ENCODE measurements at regions not wholly inside any gene's neighbourhood (a gene's known extent, or its start where the extent isn't known, plus 50 kb on each side); places are given as distances from the start of the nearest gene placed in this dataset.

- Histone ChIP-seq H3K4me1 (ENCODE audit: insufficient read depth, low read length) (no peaks in the 10 kb centered on the region), H3K79me2 (ENCODE audit: insufficient read depth, low read length) (no peaks in the 10 kb centered on the region)
- ATAC-seq (ENCODE audit: insufficient read depth, low read depth): no peak
Observed at GRCh38 chr2:240362216-240362755, 73.2 kb upstream of the GPC1 start.

GRCh38 chr2:240362826-240363745 is 72.4 kb upstream of the GPC1 start:
- Histone ChIP-seq H4K20me1 (ENCODE audit: insufficient read depth, low read length) (peaks cover 5% of the 10 kb centered on the region; the same call in 1 of the 2 replicates), H3K27me3 (ENCODE audit: insufficient read depth, low read length, poor library complexity) (no peaks in the 10 kb centered on the region), H3K36me3 (ENCODE audit: insufficient read depth, low read length) (no peaks in the 10 kb centered on the region), H3K27ac (ENCODE audit: low read length) (no peak overlapping the region), H2AFZ (ENCODE audit: low read depth, low read length) (no peak overlapping the region), H3K79me2 (ENCODE audit: insufficient read depth, low read length) (no peaks in the 10 kb centered on the region), H3K4me3 (ENCODE audit: low read depth in 1 of 2, low read length in 2 of 2) (no peak overlapping the region), H3K9me3 (ENCODE audit: insufficient read depth, low read length, severe bottlenecking) (peaks cover 7% of the 10 kb centered on the region), H3K9ac (ENCODE audit: low read depth, low read length) (no peak overlapping the region), H3K4me2 (ENCODE audit: insufficient read depth, low read length) (no peak overlapping the region), H3K4me1 (ENCODE audit: insufficient read depth, low read length) (no peaks in the 10 kb centered on the region)
- ATAC-seq (ENCODE audit: insufficient read depth, low read depth): no peak
- DNase-seq: no peak
- TF ChIP-seq CTCF (IDR thresholded peaks at IDR 0.05; ENCODE audit: borderline replicate concordance, extremely low read depth, low read length, poor library complexity, severe bottlenecking): no peak
- no peak for TF ChIP-seq EZH2 (IDR thresholded peaks at IDR 0.05; ENCODE audit: borderline replicate concordance, low read depth, low read length, severe bottlenecking)

More at GRCh38 chr2:240362216-240362755, 73.2 kb upstream of the GPC1 start:
- Histone ChIP-seq H3K9ac (ENCODE audit: low read depth, low read length) (no peak overlapping the region), H3K9me3 (ENCODE audit: insufficient read depth, low read length, severe bottlenecking) (peaks cover 7% of the 10 kb centered on the region), H4K20me1 (ENCODE audit: insufficient read depth, low read length) (peaks cover 5% of the 10 kb centered on the region), H2AFZ (ENCODE audit: low read depth, low read length) (no peak overlapping the region), H3K4me2 (ENCODE audit: insufficient read depth, low read length) (no peak overlapping the region), H3K36me3 (ENCODE audit: insufficient read depth, low read length) (no peaks in the 10 kb centered on the region), H3K27me3 (ENCODE audit: insufficient read depth, low read length, poor library complexity) (no peaks in the 10 kb centered on the region), H3K4me3 (ENCODE audit: low read depth in 1 of 2, low read length in 2 of 2) (no peak overlapping the region), H3K27ac (ENCODE audit: low read length) (no peak overlapping the region)
- DNase-seq: no peak
- TF ChIP-seq EZH2 (IDR thresholded peaks at IDR 0.05; ENCODE audit: borderline replicate concordance, low read depth, low read length, severe bottlenecking): no peak
- no peak for TF ChIP-seq CTCF (IDR thresholded peaks at IDR 0.05; ENCODE audit: borderline replicate concordance, extremely low read depth, low read length, poor library complexity, severe bottlenecking)

DNA sequence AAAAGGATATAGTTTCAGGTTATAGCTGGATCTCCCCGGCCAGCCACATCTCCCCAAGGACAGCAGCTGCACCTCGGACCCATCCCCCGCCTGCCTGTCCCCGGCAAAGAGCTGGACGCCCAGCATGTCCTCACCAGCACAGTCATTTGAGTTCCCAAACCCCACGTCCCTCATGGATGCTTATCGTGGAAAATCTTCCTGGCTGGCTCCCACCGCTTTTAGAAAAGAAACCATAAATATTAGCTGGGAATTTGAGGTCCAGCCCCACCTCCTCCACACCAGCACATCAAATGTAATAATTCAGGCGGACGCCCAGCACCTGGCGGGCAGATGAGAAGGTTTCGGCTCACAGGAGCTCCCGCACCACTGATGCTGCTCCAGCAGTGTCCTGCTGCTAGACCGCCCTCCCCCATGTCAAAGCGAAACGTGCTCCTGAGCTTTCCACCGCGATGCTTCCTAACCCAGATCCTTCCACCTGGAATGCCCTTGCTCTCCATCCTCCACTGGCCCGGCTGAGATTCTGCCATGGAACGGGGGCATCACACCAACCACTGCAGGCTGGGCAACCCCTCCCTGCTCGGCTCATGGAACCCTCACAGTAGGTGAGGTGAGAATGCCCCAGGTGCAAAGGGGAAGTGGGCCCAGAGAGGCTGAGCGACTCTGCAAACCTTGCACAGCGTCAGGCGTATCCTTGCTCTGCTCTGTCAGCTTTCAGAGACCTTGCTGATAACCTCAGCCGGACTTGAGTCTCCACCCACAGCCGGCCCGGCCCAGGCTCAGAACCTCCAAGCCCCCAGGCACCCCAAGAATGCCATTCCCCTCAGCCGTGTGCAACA is 71.5 kb upstream of the GPC1 start:
- H3K27ac ChIP-seq (ENCODE audit: low read length): no peak overlapping the region
- no peak for ATAC-seq (ENCODE audit: insufficient read depth, low read depth)

More for the DNA sequence above, 71.5 kb upstream of the GPC1 start:
- H2AFZ ChIP-seq (ENCODE audit: low read depth, low read length): no peak overlapping the region
- no peak overlapping the region for H3K4me3 ChIP-seq (ENCODE audit: low read depth in 1 of 2, low read length in 2 of 2)
- H3K4me2 ChIP-seq (ENCODE audit: insufficient read depth, low read length): no peak overlapping the region
- H3K79me2 ChIP-seq (ENCODE audit: insufficient read depth, low read length): no peaks in the 10 kb centered on the region
- no peaks in the 10 kb centered on the region for H3K27me3 ChIP-seq (ENCODE audit: insufficient read depth, low read length, poor library complexity)
- no peaks in the 10 kb centered on the region for H3K36me3 ChIP-seq (ENCODE audit: insufficient read depth, low read length)
- TF ChIP-seq EZH2 (IDR thresholded peaks at IDR 0.05; ENCODE audit: borderline replicate concordance, low read depth, low read length, severe bottlenecking) (no peak), CTCF (IDR thresholded peaks at IDR 0.05; ENCODE audit: borderline replicate concordance, extremely low read depth, low read length, poor library complexity, severe bottlenecking) (no peak)
- no peak for DNase-seq
- no peak overlapping the region for H3K9ac ChIP-seq (ENCODE audit: low read depth, low read length)
- peaks cover 5% of the 10 kb centered on the region; the same call in 1 of the 2 replicates for H4K20me1 ChIP-seq (ENCODE audit: insufficient read depth, low read length)
- peaks cover 7% of the 10 kb centered on the region for H3K9me3 ChIP-seq (ENCODE audit: insufficient read depth, low read length, severe bottlenecking)
- H3K4me1 ChIP-seq (ENCODE audit: insufficient read depth, low read length): no peaks in the 10 kb centered on the region
